HS-27A (cell line): ENCODE measurements at regions not wholly inside any gene's neighbourhood (a gene's known extent, or its start where the extent isn't known, plus 50 kb on each side); places are given as distances from the start of the nearest gene placed in this dataset.

Experiments
- DNase-seq: peaks from one replicate; pipeline ENCODE4 v3.0.0-alpha.2; 2012; ENCODE audit warnings: low read depth, missing footprints

DNA sequence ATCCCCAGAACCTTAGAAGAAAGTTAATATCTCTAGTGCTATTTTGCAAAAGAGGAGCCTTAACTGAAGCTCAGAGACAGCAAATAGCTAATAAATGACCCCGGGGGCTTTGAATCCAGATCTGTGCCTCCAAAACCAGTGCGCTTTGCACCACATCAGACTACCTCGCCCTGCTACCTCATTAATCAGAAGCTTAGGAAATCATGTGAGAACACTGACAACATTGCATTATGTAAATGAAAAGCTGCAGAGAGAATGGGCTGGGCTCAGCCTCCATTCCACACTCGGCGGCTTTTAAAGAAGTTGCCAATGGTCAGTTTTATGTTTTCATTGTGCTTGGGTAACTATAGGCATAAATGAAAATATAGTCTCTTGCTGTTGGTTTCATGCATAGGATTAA, 54.0 kb upstream of the STMND1 start:
- DNase-seq: no peak

DNA sequence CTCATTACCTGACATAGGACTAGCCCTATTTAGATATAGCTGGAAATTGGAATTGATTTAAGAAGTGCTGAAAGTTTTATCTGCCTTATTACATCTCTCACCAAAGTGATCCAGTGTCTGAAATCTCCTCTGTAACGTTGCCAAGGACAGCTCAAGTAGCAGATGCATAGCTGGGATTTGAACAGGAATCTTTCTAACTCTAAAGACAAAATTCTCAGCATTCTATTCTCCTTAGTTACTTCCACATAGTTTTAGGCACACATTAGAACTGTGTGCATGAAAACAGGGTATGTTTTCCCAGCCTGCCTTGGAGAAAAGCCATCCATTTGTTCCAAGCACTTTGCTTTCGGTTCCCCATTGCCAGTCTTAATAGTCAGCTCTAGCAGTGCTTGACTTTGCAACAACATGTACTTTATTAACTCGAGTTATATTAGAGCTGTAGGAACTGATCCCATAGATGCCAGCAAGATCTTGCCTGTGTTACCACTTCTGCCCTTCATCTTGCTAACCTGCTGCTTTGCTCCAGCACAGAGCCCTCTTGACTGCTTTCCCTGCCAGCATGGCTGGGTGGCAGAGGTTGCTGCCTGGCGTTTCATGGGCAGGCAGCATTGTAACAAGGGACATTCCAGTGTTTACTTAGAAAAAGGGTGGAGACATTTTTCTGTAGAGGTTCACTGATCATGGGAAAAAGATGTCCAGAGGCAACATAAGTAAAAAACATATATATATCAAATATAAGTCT, 56.1 kb upstream of the STMND1 start:
- DNase-seq: peak; percentile 72

GRCh38 chr6:17043148-17043522, 58.7 kb upstream of the STMND1 start:
- no peak for DNase-seq

- no peak for DNase-seq
Measured at GRCh38 chr6:17042422-17043147, 59.3 kb upstream of the STMND1 start.

- DNase-seq: no peak
Measured at GRCh38 chr6:17039266-17039665, 62.6 kb upstream of the STMND1 start.

DNA sequence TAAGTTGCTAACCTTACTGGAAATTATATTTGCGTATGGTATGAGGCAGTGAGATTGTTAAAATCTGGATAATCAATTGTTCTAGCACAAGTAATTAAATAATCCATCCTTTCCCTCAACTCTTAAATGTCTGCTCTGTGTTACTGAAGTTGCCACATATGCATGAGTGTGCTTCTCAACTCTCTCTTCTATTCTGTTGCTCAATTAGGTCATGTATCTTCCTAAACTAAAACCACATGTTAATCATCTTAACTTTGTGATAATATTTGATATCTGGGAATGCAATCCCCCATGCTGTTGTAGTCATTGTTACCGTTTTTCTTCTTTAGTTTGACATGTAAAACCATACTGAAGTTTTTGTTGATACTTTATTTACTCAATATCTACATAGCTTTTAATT, 63.5 kb upstream of the STMND1 start:
- DNase-seq: no peak

- DNase-seq: no peak
Measured at GRCh38 chr6:17036065-17036393, 65.8 kb upstream of the STMND1 start.

- no peak for DNase-seq
Measured at GRCh38 chr6:17035257-17036064, 66.4 kb upstream of the STMND1 start.

- DNase-seq: no peak
Measured at GRCh38 chr6:17033746-17034145, 68.1 kb upstream of the STMND1 start.

GRCh38 chr6:17032988-17033634, 68.7 kb upstream of the STMND1 start:
- peak; percentile 96 for DNase-seq

GRCh38 chr6:17032590-17032987, 69.3 kb upstream of the STMND1 start:
- peak; percentile 83 for DNase-seq

- no peak for DNase-seq
Measured at GRCh38 chr6:17031961-17032360, 69.9 kb upstream of the STMND1 start.

DNA sequence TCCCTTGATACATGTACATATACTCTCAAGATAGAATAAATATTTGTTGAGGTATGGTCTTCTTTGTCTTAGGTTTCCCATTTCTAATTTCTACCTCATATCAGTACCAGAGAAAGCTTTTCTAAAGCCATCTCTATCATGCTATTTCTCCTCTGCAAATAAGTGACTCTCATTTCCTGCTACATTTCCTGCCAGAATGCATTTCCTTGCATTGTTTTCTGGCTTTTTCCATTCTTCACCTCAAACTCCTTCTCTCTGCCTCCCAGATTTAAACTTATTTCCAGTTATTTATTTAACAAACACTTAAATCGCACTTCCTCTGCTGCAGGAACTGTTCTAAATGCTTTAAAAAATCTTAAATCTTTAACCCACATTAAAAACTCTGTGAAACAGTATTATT, 74.4 kb upstream of the STMND1 start:
- no peak for DNase-seq

DNA sequence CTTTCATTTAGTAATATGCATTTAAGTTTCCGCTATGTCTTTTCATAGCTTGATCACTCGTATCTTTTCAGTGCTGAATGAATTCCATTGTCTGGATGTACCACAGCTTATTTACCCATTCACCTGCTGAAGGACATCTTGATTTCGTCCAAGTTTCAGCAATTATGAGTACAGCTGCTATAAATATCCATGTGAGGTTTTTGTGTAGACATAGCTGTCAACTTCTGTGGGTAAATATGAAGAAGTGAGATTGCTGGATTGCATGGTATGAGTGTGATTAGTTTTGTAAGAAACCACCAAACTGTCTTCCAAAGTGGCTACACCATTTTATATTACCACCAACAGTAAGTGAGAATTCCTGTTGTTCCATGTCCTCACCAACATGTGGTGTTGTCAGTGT, 79.2 kb upstream of the STMND1 start:
- DNase-seq: no peak

GRCh38 chr6:17021539-17021889, 80.3 kb upstream of the STMND1 start:
- no peak for DNase-seq

DNA sequence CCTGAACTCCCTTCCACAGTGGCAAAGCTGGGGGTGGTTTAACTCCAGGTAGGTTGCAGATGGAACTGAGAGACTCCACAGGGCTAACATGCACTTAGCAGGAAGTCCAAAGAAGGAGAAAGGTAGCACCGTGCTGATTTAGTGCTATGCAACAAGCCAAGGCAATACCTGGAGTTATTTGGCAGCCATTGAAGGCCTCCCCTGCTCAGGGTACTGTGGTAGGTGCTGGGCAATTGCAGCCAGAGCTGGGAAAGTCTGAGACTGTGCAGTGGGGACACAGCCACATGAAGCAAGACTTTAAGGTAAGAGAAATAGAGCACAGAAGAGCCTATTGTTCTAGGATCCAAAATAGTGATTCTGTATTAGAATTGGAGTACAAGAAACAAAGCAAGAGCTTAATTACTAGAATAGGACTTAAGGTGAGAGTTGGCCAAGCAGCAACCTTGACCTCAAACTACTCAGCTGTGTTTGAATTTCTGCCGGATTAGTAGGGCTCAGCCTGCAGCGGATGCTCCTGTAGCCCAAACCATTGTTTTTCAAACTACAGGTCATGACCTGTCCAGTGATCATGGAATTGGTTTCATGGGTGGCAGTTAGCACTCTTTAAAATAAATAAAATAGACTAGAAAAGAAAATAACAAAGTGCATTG, 80.8 kb upstream of the STMND1 start:
- DNase-seq: no peak

DNA sequence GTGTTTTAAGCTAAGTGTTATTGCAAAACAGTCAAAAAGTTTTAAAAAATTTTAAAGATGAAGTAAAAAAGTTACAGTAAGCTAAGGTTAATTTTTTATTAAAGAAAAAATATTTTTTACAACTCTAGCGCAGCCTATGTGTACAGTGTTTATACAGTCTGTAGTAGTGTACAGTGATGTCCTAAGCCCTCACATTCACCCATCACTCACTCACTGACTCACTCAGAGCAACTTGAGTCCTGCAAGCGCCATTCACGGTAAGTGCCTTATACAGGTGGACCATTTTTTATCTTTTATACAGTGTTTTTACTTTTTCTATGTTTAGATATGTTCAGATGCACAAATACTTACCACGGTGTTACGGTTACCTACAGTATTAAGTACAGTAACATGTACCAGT, 83.4 kb upstream of the STMND1 start:
- no peak for DNase-seq

DNA sequence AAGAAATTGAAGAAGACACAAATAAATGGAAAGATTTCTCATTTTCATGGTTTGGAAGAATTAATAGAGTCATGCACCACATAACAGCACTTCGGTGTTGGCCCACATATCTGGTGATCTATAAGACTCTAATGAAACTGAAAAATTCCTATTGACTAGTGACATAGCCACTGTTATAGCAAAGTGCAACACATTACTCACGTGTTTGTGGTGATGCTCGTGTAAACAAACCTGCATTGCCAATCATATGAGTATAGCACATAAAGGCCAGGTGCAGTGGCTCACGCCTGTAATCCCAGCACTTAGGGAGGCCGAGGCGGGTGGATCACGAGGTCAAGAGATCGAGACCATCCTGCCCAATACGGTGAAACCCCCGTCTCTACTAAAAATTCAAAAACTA, 84.4 kb upstream of the STMND1 start:
- DNase-seq: no peak

GRCh38 chr6:17015551-17016381, 86.1 kb upstream of the STMND1 start:
- no peak for DNase-seq

DNA sequence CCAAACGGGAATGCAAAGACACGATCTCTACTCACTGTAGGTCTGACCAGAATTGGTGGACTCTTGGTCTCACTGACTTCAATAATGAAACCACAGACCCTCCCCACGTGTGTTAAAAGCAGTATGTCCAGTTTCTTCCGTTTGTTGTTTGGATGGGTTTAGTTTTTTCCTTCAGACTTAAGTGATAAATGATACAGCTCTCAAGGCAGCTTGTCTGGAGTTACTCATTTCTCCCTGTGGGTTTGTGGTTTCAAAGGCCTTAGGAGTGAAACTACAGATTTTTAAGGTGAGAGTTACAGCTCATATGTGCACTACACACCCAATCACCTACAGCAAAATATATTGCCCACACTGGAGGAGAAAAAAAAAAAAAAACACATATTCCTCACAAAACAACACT, 86.7 kb upstream of the STMND1 start:
- DNase-seq: peak; percentile 54

GRCh38 chr6:17013701-17014100, 88.1 kb upstream of the STMND1 start:
- DNase-seq: peak; percentile 75
